Endothelial cell of umbilical vein (primary cell): ENCODE measurements at regions not wholly inside any gene's neighbourhood (a gene's known extent, or its start where the extent isn't known, plus 50 kb on each side); places are given as distances from the start of the nearest gene placed in this dataset.

ENCODE experiments used
- BruUV-seq: library from RNA; stranded (reverse); fragments of 400-500 nt; replicated peaks from 2 replicates; lab custom pipeline; 2021; lab: Mats Ljungman, UMichigan
- CTCF ChIA-PET: fragments of 300-600, 350-600 bp; sonication (Branson Sonifier 250); formaldehyde crosslinking; loops from one replicate; lab custom pipeline; 2021; ENCODE audit warnings: antibody characterized with exemption, inconsistent platforms; lab: Charles Lee
- POLR2A ChIA-PET: fragments of 300-600, 350-600 bp; sonication (Branson Sonifier 250); formaldehyde crosslinking; loops from one replicate; lab custom pipeline; 2021; ENCODE audit warnings: antibody characterized with exemption, inconsistent platforms; lab: Charles Lee
- DNase-seq: peaks from one replicate; pipeline ENCODE4 v3.0.0-alpha.2; 2011; ENCODE audit warnings: low read depth, low spot score
- FAIRE-seq: peaks from 2 replicates; lab custom pipeline; 2011; peaks lifted over from hg19 to GRCh38; lab: Jason Lieb, UNC
- H2AFZ ChIP-seq: 2 replicates; pipeline ENCODE4 v1.6.0; 2012; ENCODE audit warnings: low read depth, low read length, control low read depth, inconsistent platforms
- H3K27ac ChIP-seq: 2 replicates; pipeline ENCODE4 v1.5.1; 2011; ENCODE audit warnings: low read depth, mild to moderate bottlenecking, control low read depth, low read length, moderate library complexity; ENCODE audit not compliant: insufficient read depth
- H3K27me3 ChIP-seq, 2 experiments: 2 replicates each; pipeline versions ENCODE4 v1.6.0 to v1.6.1; 2011; ENCODE audit warnings: low read length in 2 of 2, mixed read lengths in 1 of 2; ENCODE audit not compliant: control insufficient read depth in 2 of 2, insufficient read depth in 2 of 2
- H3K36me3 ChIP-seq, 2 experiments: 2 replicates in 1 of 2; 3 replicates in 1 of 2; pipeline ENCODE4 v1.5.1; 2011; ENCODE audit warnings: low read length in 2 of 2, mild to moderate bottlenecking in 1 of 2, moderate library complexity in 1 of 2; ENCODE audit not compliant: control insufficient read depth in 2 of 2, insufficient read depth in 2 of 2; ENCODE audit errors: extremely low read depth in 1 of 2
- H3K4me1 ChIP-seq: 3 replicates; pipeline ENCODE4 v1.5.1; 2011; ENCODE audit warnings: mild to moderate bottlenecking, low read length; ENCODE audit not compliant: control insufficient read depth, insufficient read depth; ENCODE audit errors: extremely low read depth
- H3K4me2 ChIP-seq: 2 replicates; pipeline ENCODE4 v1.6.1; 2011; ENCODE audit warnings: low read length, control low read depth, mixed read lengths; ENCODE audit not compliant: insufficient read depth
- H3K4me3 ChIP-seq, 3 experiments: fragments of 200-600 bp in 1 of 3; sonication (generic), shearing (Covaris generic) in 1 of 3; replicated peaks in 1 of 3; 2 replicates each; pipeline ENCODE4 v1.5.1; 2011 to 2016; ENCODE audit warnings: control low read depth in 3 of 3, low read length in 3 of 3, mild to moderate bottlenecking in 2 of 3, inconsistent platforms in 1 of 3, low read depth in 1 of 3, moderate library complexity in 1 of 3; ENCODE audit not compliant: insufficient read depth in 1 of 3
- H3K79me2 ChIP-seq: 2 replicates; pipeline ENCODE4 v1.6.0; 2012; ENCODE audit warnings: low read length, inconsistent platforms; ENCODE audit not compliant: control insufficient read depth, insufficient read depth
- H3K9ac ChIP-seq: replicated peaks from 2 replicates; pipeline ENCODE3; 2011; ENCODE audit warnings: low read length, control low read depth; ENCODE audit not compliant: insufficient read depth; ENCODE audit errors: extremely low read depth
- H3K9me1 ChIP-seq: replicated peaks from 3 replicates; pipeline ENCODE4 v1.6.0; 2011; ENCODE audit warnings: mild to moderate bottlenecking, low read length; ENCODE audit not compliant: control insufficient read depth, insufficient read depth; ENCODE audit errors: extremely low read depth
- H3K9me3 ChIP-seq: replicated peaks from 2 replicates; pipeline ENCODE4 v1.5.1; 2012; ENCODE audit warnings: low read length, inconsistent platforms; ENCODE audit not compliant: control insufficient read depth, insufficient read depth
- H4K20me1 ChIP-seq: replicated peaks from 2 replicates; pipeline ENCODE3; 2011; ENCODE audit warnings: mild to moderate bottlenecking, low read length; ENCODE audit not compliant: control insufficient read depth, insufficient read depth; ENCODE audit errors: extremely low read depth
- CTCF ChIP-seq, 2 donors: IDR thresholded peaks; 1 replicate in 1 of 2; 2 replicates in 1 of 2; pipeline ENCODE4 v1.5.1; 2011; ENCODE audit warnings: low read length in 2 of 2, mild to moderate bottlenecking in 2 of 2, moderate library complexity in 2 of 2, control low read depth in 1 of 2, inconsistent platforms in 1 of 2, low read depth in 1 of 2; ENCODE audit not compliant: insufficient read depth in 1 of 2; ENCODE audit errors: extremely low read depth in 1 of 2
- EZH2 ChIP-seq: IDR thresholded peaks from 2 replicates; pipeline ENCODE4 v1.6.1; 2012; ENCODE audit warnings: borderline replicate concordance, low read depth, mild to moderate bottlenecking, moderate library complexity, low read length, inconsistent platforms; ENCODE audit not compliant: severe bottlenecking
- FOS ChIP-seq: IDR thresholded peaks from 2 replicates; pipeline ENCODE4 v1.6.1; 2011; ENCODE audit warnings: mild to moderate bottlenecking, low read length, moderate library complexity, borderline replicate concordance; ENCODE audit not compliant: insufficient read depth
- GATA2 ChIP-seq: IDR thresholded peaks from 2 replicates; pipeline ENCODE4 v1.7.0; 2011; ENCODE audit warnings: low read depth, mild to moderate bottlenecking, moderate library complexity, mixed read lengths, low read length; ENCODE audit not compliant: insufficient read length, insufficient read depth
- JUN ChIP-seq: IDR thresholded peaks from 2 replicates; pipeline ENCODE4 v1.6.1; 2011; ENCODE audit warnings: borderline replicate concordance, low read depth; ENCODE audit not compliant: insufficient read length, insufficient read depth
- MAX ChIP-seq: IDR thresholded peaks from 2 replicates; pipeline ENCODE4 v1.6.1; 2011; ENCODE audit not compliant: insufficient read depth, insufficient read length
- MYC ChIP-seq: IDR thresholded peaks from one replicate; pipeline ENCODE4 v1.6.1; 2011; ENCODE audit warnings: mild to moderate bottlenecking, low read depth, low read length
- POLR2A ChIP-seq: IDR thresholded peaks from 2 replicates; pipeline ENCODE4 v1.6.1; 2012; ENCODE audit warnings: low read depth, mild to moderate bottlenecking, control low read depth, low read length
- POLR2AphosphoS5 ChIP-seq: IDR thresholded peaks from 2 replicates; pipeline ENCODE4 v1.6.1; 2012; ENCODE audit warnings: low read depth, mild to moderate bottlenecking, control low read depth, low read length, moderate library complexity; ENCODE audit not compliant: insufficient read depth
- dilution Hi-C: fragments of 300-500 bp; cut with MboI; formaldehyde crosslinking; loops from one replicate; pipeline ENCODE4 v1.15.0; 2019; ENCODE audit warnings: low sequenced_read_pairs; ENCODE audit not compliant: extremely low pct_ligation_motif_present
- intact Hi-C: fragments of 100-400 bp; cut with micrococcal nuclease; formaldehyde crosslinking; loops from one replicate; pipeline ENCODE4 v1.10.0; 2022

- no peak overlapping the region for H3K9ac ChIP-seq
Observed at GRCh38 chr18:73201940-73202339, 334.2 kb upstream of the NETO1 start.

More at GRCh38 chr18:73201940-73202339, 334.2 kb upstream of the NETO1 start:
- H3K4me3 ChIP-seq = no peak overlapping the region
- no peak overlapping the region for H3K27ac ChIP-seq
- TF ChIP-seq EZH2 (no peak), JUN (no peak), MYC (no peak), POLR2A (no peak), FOS (no peak), MAX (no peak), CTCF (IDR thresholded peaks at IDR 0.05; ENCODE audit: extremely low read depth in 1 of 2, insufficient read depth in 1 of 2, low read depth in 1 of 2, low read length in 2 of 2) (no peak), GATA2 (no peak), POLR2AphosphoS5 (no peak)
- intact Hi-C loops (no loop called here), dilution Hi-C loops (no loop called here)
- no peaks in the 10 kb centered on the region for H3K36me3 ChIP-seq
- no peak overlapping the region for H3K4me2 ChIP-seq
- DNase-seq (no peak), FAIRE-seq (no peak)
- no peaks in the 10 kb centered on the region for H3K9me1 ChIP-seq
- POLR2A ChIA-PET = no interaction called here
- H3K79me2 ChIP-seq = no peaks in the 10 kb centered on the region
- no peaks in the 10 kb centered on the region for H3K27me3 ChIP-seq
- BruUV-seq = no TSS peak
- H3K9me3 ChIP-seq = no peaks in the 10 kb centered on the region
- H4K20me1 ChIP-seq = no peaks in the 10 kb centered on the region
- H3K4me1 ChIP-seq = no peaks in the 10 kb centered on the region
- H2AFZ ChIP-seq = no peak overlapping the region
- CTCF ChIA-PET = no interaction called here
